Uterus (tissue), 3 donors: ENCODE measurements at regions not wholly inside any gene's neighbourhood (a gene's known extent, or its start where the extent isn't known, plus 50 kb on each side); places are given as distances from the start of the nearest gene placed in this dataset.

Experiments
- DNase-seq, 2 donors: peaks; one replicate each; pipeline ENCODE4 v3.0.0-alpha.2; 2019 to 2020
- H3K27ac ChIP-seq, 2 donors: fragments of 200-600 bp; sonication (generic); 1 replicate in 1 of 2; 2 replicates in 1 of 2; pipeline ENCODE4 v1.5.1; 2016 to 2018
- H3K27me3 ChIP-seq, 2 donors: fragments of 200-600 bp; sonication (generic); one replicate each; pipeline ENCODE4 v1.5.1; 2018 to 2019; ENCODE audit warnings: control low read depth in 1 of 2
- H3K36me3 ChIP-seq, 2 donors: fragments of 200-600 bp; sonication (generic); one replicate each; pipeline ENCODE4 v1.5.1; 2019; ENCODE audit warnings: control low read depth in 1 of 2
- H3K4me1 ChIP-seq, 2 donors: fragments of 200-600 bp; sonication (generic); one replicate each; pipeline ENCODE4 v1.5.1; 2018 to 2019; ENCODE audit warnings: control low read depth in 1 of 2
- H3K4me3 ChIP-seq, 2 donors: fragments of 200-600 bp; sonication (generic); 1 replicate in 1 of 2; 2 replicates in 1 of 2; pipeline ENCODE4 v1.5.1; 2018 to 2019; ENCODE audit warnings: mild to moderate bottlenecking in 1 of 2
- H3K9me3 ChIP-seq, 2 donors: fragments of 200-600 bp; sonication (generic); one replicate each; pipeline ENCODE4 v1.5.1; 2019; ENCODE audit warnings: control low read depth in 1 of 2
- CTCF ChIP-seq, 4 experiments: fragments of 200-600 bp in 2 of 4; fragments of 450-650 bp in 2 of 4; sonication (generic) in 2 of 4; IDR thresholded peaks; one replicate each; pipeline ENCODE4 v1.5.1; 2016 to 2019; ENCODE audit warnings: antibody characterized with exemption in 4 of 4, mild to moderate bottlenecking in 2 of 4, moderate library complexity in 1 of 4
- POLR2A ChIP-seq, 2 donors: fragments of 450-650 bp; IDR thresholded peaks; one replicate each; pipeline ENCODE4 v1.6.1; 2016; ENCODE audit warnings: antibody characterized with exemption in 2 of 2, mild to moderate bottlenecking in 1 of 2, moderate library complexity in 1 of 2
- intact Hi-C: fragments of 100-400 bp; cut with DNase I; formaldehyde crosslinking; loops from one replicate; pipeline ENCODE4 v1.15.1; 2023; ENCODE audit warnings: low total_unique reads
- donor health status: DM: yes; HTN: yes; CAD: no.

DNA sequence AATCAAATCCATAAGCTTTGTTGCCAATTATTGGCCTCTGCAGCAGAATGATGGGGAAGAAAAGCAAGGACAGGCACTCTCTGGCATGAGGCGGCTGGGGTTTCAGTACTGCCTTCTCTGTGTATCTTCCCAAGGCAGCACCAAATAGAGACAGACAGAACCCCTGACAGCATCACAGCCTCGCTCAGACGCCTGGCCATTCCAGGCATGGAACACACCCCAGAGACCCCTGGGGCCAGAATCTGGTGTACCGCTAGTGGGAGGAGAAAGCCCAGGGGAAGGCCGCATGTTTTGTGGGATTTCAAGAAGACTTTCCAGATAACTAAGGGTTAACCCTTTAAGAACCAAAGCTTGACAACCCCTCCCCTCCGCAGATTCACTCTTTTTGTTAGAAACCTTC is 282.1 kb downstream of the EN1 start:
- intact Hi-C loops: no loop called here
- Histone ChIP-seq H3K27me3 (no peaks in the 10 kb centered on the region), H3K4me3 (no peak overlapping the region), H3K36me3 (no peaks in the 10 kb centered on the region), H3K4me1 (peaks cover 0 to 7% of the 10 kb centered on the region in 2 donors), H3K27ac (no peak overlapping the region), H3K9me3 (no peaks in the 10 kb centered on the region)
- DNase-seq: no peak
- TF ChIP-seq CTCF (IDR thresholded peaks at IDR 0.05) (no peak), POLR2A (IDR thresholded peaks at IDR 0.05) (no peak)

DNA sequence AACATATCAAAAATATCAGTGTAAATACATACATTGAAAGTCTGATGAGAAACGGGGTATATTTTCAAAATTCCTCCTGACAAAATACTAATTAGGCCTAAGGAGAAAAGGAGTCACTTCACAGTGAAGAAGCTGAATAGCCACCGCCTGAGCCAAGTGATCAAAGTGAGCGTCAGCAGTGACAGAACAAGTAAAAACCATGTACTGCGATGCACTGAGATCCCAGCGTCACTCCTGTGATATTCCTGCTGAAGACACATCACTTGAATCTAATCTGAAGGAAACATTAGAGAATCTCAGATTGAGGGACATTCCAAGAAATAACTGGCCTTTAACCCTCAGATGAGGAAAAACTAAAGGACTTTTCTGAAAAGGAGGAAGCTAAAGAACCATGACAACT is 285.3 kb downstream of the EN1 start:
- DNase-seq: no peak
- Histone ChIP-seq H3K4me1 (peaks cover 0 to 7% of the 10 kb centered on the region in 2 donors), H3K27ac (no peak overlapping the region), H3K9me3 (no peaks in the 10 kb centered on the region), H3K4me3 (no peak overlapping the region), H3K36me3 (no peaks in the 10 kb centered on the region), H3K27me3 (no peaks in the 10 kb centered on the region)
- intact Hi-C loops: no loop called here
- TF ChIP-seq POLR2A (IDR thresholded peaks at IDR 0.05) (no peak), CTCF (IDR thresholded peaks at IDR 0.05) (no peak)

DNA sequence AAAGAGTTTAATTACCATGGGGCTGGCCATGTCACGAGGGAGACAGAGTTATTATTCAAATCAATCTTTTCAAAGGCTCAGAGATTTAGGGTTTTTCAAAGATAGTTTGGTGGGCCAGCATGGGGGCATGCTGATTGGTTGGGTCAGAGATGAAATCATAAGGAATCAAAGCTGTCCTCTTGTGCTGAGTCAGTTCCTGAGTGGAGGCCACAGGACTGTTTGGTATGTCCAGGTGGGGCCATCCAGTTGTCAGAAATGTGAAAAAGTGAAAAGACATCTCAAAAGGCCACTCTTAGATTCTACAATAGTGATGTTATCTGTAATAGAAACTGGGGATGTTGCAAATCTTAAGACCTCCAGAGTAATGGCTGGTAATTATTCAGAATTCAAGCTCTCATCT is 288.6 kb downstream of the EN1 start:
- no peaks in the 10 kb centered on the region for H3K27me3 ChIP-seq
- H3K9me3 ChIP-seq: no peaks in the 10 kb centered on the region
- H3K36me3 ChIP-seq: no peaks in the 10 kb centered on the region
- intact Hi-C loops: no loop called here
- H3K4me1 ChIP-seq: no peaks in the 10 kb centered on the region
- no peak overlapping the region for H3K27ac ChIP-seq
- DNase-seq: no peak
- TF ChIP-seq CTCF (IDR thresholded peaks at IDR 0.05): no peak
- TF ChIP-seq POLR2A (IDR thresholded peaks at IDR 0.05): no peak
- no peak overlapping the region for H3K4me3 ChIP-seq

DNA sequence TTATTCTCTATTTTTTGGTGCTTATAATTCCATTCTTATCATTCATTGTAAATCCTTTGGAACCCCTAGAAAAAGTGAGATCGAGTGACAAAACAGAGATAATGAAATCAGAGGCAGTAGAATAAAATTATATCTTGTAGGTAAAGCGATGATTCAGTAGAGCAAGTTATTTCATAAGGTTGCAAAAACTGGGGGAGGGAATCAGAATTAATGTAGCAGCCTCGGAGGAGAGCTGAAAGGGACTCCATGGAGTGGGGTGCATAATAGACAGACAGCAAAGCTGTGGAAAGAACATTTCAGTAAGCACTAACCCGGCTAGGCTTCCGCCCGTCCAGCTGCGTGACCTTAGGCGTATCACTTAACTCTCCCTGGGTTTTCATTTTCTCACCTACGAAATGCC is 289.7 kb downstream of the EN1 start:
- TF ChIP-seq POLR2A (IDR thresholded peaks at IDR 0.05): no peak
- TF ChIP-seq CTCF (IDR thresholded peaks at IDR 0.05): no peak
- Histone ChIP-seq H3K4me3 (no peak overlapping the region), H3K9me3 (no peaks in the 10 kb centered on the region), H3K27me3 (no peaks in the 10 kb centered on the region), H3K36me3 (no peaks in the 10 kb centered on the region), H3K4me1 (no peaks in the 10 kb centered on the region), H3K27ac (no peak overlapping the region)
- DNase-seq: no peak
- intact Hi-C loops: no loop called here

GRCh38 chr2:118557016-118557415 is 290.4 kb downstream of the EN1 start:
- Histone ChIP-seq H3K4me3 (no peak overlapping the region), H3K27ac (no peak overlapping the region), H3K36me3 (no peaks in the 10 kb centered on the region), H3K4me1 (no peaks in the 10 kb centered on the region), H3K9me3 (no peaks in the 10 kb centered on the region), H3K27me3 (no peaks in the 10 kb centered on the region)
- intact Hi-C loops: no loop called here
- no peak for TF ChIP-seq POLR2A (IDR thresholded peaks at IDR 0.05)
- TF ChIP-seq CTCF (IDR thresholded peaks at IDR 0.05): no peak
- DNase-seq: no peak
